Testis (tissue), 2 donors: ENCODE measurements at regions not wholly inside any gene's neighbourhood (a gene's known extent, or its start where the extent isn't known, plus 50 kb on each side); places are given as distances from the start of the nearest gene placed in this dataset.

Experiments used
- POLR2A ChIP-seq: fragments of 450-650 bp; IDR thresholded peaks from one replicate; pipeline ENCODE4 v1.6.1; 2017; ENCODE audit warnings: antibody characterized with exemption, mild to moderate bottlenecking, moderate library complexity
- TF ChIP-seq, protein P1 (sequence below), 3 experiments: fragments of 450-650 bp in 2 of 3; fragments of 200-600 bp in 1 of 3; sonication (generic) in 1 of 3; IDR thresholded peaks; one replicate each; pipeline ENCODE4 v1.5.1; 2016 to 2019; ENCODE audit warnings: antibody characterized with exemption in 3 of 3, mild to moderate bottlenecking in 2 of 3, moderate library complexity in 1 of 3

DNA sequence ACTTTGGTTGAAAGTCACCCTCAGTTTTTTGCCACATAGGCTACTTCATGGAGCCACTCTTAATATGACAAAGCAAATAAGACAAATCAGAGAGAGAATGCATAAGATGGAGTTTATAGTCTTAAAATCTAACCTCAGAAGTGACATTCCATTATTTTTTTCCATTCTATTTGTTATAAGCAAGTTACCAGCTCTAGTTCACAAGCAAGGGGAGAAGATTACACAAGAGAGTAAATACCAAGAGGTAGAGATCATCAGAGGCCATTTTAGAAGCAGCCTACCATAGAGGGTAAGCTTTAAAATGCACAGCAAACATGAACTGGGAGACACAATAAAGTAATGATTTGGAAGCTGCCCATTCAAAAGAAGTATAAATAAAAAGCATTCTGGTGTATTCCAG, 651.3 kb upstream of the MEF2C start:
- TF ChIP-seq, protein P1, sequence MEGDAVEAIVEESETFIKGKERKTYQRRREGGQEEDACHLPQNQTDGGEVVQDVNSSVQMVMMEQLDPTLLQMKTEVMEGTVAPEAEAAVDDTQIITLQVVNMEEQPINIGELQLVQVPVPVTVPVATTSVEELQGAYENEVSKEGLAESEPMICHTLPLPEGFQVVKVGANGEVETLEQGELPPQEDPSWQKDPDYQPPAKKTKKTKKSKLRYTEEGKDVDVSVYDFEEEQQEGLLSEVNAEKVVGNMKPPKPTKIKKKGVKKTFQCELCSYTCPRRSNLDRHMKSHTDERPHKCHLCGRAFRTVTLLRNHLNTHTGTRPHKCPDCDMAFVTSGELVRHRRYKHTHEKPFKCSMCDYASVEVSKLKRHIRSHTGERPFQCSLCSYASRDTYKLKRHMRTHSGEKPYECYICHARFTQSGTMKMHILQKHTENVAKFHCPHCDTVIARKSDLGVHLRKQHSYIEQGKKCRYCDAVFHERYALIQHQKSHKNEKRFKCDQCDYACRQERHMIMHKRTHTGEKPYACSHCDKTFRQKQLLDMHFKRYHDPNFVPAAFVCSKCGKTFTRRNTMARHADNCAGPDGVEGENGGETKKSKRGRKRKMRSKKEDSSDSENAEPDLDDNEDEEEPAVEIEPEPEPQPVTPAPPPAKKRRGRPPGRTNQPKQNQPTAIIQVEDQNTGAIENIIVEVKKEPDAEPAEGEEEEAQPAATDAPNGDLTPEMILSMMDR (IDR thresholded peaks at IDR 0.05) = no peak
- no peak for TF ChIP-seq POLR2A
